Suprapubic skin (tissue), 4 donors: ENCODE measurements at regions not wholly inside any gene's neighbourhood (a gene's known extent, or its start where the extent isn't known, plus 50 kb on each side); places are given as distances from the start of the nearest gene placed in this dataset.

ENCODE experiments used
- DNase-seq, 2 donors: peaks; one replicate each; pipeline ENCODE4 v3.0.0-alpha.2; 2019; ENCODE audit warnings: low spot score in 2 of 2
- H3K27ac ChIP-seq: fragments of 200-600 bp; sonication (generic); one replicate; pipeline ENCODE4 v1.5.1; 2019
- H3K27me3 ChIP-seq: fragments of 200-600 bp; sonication (generic); one replicate; pipeline ENCODE4 v1.5.1; 2019
- H3K36me3 ChIP-seq: fragments of 200-600 bp; sonication (generic); one replicate; pipeline ENCODE4 v1.5.1; 2019
- H3K4me1 ChIP-seq: fragments of 200-600 bp; sonication (generic); one replicate; pipeline ENCODE4 v1.5.1; 2019
- H3K4me3 ChIP-seq: fragments of 200-600 bp; sonication (generic); one replicate; pipeline ENCODE4 v1.5.1; 2019; ENCODE audit warnings: mild to moderate bottlenecking
- H3K9me3 ChIP-seq: fragments of 200-600 bp; sonication (generic); one replicate; pipeline ENCODE4 v1.5.1; 2019
- CTCF ChIP-seq, 2 donors: fragments of 200-600 bp in 1 of 2; fragments of 450-650 bp in 1 of 2; sonication (generic) in 1 of 2; IDR thresholded peaks; one replicate each; pipeline ENCODE4 v1.5.1; 2016 to 2019; ENCODE audit warnings: antibody characterized with exemption in 2 of 2, mild to moderate bottlenecking in 1 of 2, moderate library complexity in 1 of 2
- EP300 ChIP-seq: sonication (generic); formaldehyde crosslinking; IDR thresholded peaks from one replicate; pipeline ENCODE4 v1.6.1; 2017; ENCODE audit warnings: antibody characterized with exemption
- POLR2A ChIP-seq, 2 donors: fragments of 450-650 bp; IDR thresholded peaks; one replicate each; pipeline ENCODE4 v1.6.1; 2017; ENCODE audit warnings: antibody characterized with exemption in 2 of 2, mild to moderate bottlenecking in 2 of 2, moderate library complexity in 2 of 2
- POLR2AphosphoS5 ChIP-seq, 3 donors: sonication (generic); formaldehyde crosslinking; IDR thresholded peaks; one replicate each; pipeline ENCODE4 v1.6.1; 2017; ENCODE audit warnings: antibody characterized with exemption in 3 of 3
- WGBS: methylation state at CpG from one replicate; pipeline ENCODE4 v1.1.5; 2018; 5-methylcytosine and 5-hydroxymethylcytosine counted together

GRCh38 chr15:61387675-61388074 lies 158.6 kb upstream of the RORA start:
- Histone ChIP-seq H3K4me3 (no peak overlapping the region), H3K4me1 (no peaks in the 10 kb centered on the region), H3K27me3 (no peaks in the 10 kb centered on the region), H3K36me3 (no peaks in the 10 kb centered on the region), H3K9me3 (no peaks in the 10 kb centered on the region), H3K27ac (no peak overlapping the region)
- no peak for DNase-seq
- no peak for TF ChIP-seq CTCF (IDR thresholded peaks at IDR 0.05)
- TF ChIP-seq EP300, result no peak
- TF ChIP-seq POLR2A (IDR thresholded peaks at IDR 0.05), result no peak
- no peak for TF ChIP-seq POLR2AphosphoS5 (IDR thresholded peaks at IDR 0.05)

GRCh38 chr15:61383421-61383820 lies 154.3 kb upstream of the RORA start:
- Histone ChIP-seq H3K36me3 (no peaks in the 10 kb centered on the region), H3K4me1 (no peaks in the 10 kb centered on the region), H3K27me3 (no peaks in the 10 kb centered on the region), H3K27ac (no peak overlapping the region), H3K9me3 (no peaks in the 10 kb centered on the region), H3K4me3 (no peak overlapping the region)
- WGBS, result 86% methylated on average over 2 of the region's 2 CpGs
- TF ChIP-seq POLR2AphosphoS5 (IDR thresholded peaks at IDR 0.05), result no peak
- no peak for TF ChIP-seq EP300
- no peak for TF ChIP-seq POLR2A (IDR thresholded peaks at IDR 0.05)
- TF ChIP-seq CTCF (IDR thresholded peaks at IDR 0.05), result no peak
- DNase-seq, result no peak

DNA sequence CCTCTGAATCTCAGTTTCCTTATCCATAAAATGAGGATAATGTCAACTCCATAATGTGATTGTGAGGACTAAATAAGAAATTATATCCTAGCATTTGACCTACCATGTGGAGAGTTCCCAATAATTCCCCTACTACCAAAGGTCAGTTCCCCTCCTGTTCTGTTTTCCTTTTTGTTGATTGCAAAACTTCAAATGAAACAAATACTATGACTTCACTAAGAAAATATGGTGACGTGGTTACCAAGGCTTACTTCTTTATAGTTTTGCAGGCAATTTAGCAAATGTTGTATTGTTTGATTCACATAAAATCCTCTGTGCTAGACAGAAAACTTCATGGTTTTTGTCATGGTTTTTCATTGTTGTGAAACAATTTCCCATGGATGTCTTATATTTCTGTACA lies 153.8 kb upstream of the RORA start:
- no peak for DNase-seq
- H3K4me1 ChIP-seq, result no peaks in the 10 kb centered on the region
- TF ChIP-seq POLR2A (IDR thresholded peaks at IDR 0.05), result no peak
- no peak for TF ChIP-seq CTCF (IDR thresholded peaks at IDR 0.05)
- no peak for TF ChIP-seq POLR2AphosphoS5 (IDR thresholded peaks at IDR 0.05)
- TF ChIP-seq EP300, result no peak
- no peak overlapping the region for H3K4me3 ChIP-seq
- no peaks in the 10 kb centered on the region for H3K27me3 ChIP-seq
- WGBS, result 73% methylated on average over 1 of the region's 1 CpG
- no peaks in the 10 kb centered on the region for H3K9me3 ChIP-seq
- no peak overlapping the region for H3K27ac ChIP-seq
- no peaks in the 10 kb centered on the region for H3K36me3 ChIP-seq

- Histone ChIP-seq H3K36me3 (no peaks in the 10 kb centered on the region), H3K27me3 (no peaks in the 10 kb centered on the region), H3K4me3 (no peak overlapping the region), H3K9me3 (no peaks in the 10 kb centered on the region), H3K4me1 (no peaks in the 10 kb centered on the region), H3K27ac (no peak overlapping the region)
- WGBS, result 80% methylated on average over 3 of the region's 3 CpGs
- no peak for TF ChIP-seq EP300
- no peak for TF ChIP-seq POLR2AphosphoS5 (IDR thresholded peaks at IDR 0.05)
- TF ChIP-seq POLR2A (IDR thresholded peaks at IDR 0.05), result no peak
- no peak for TF ChIP-seq CTCF (IDR thresholded peaks at IDR 0.05)
- DNase-seq, result no peak
These were observed 152.4 kb upstream of the RORA start for GRCh38 chr15:61381501-61381900.

DNA sequence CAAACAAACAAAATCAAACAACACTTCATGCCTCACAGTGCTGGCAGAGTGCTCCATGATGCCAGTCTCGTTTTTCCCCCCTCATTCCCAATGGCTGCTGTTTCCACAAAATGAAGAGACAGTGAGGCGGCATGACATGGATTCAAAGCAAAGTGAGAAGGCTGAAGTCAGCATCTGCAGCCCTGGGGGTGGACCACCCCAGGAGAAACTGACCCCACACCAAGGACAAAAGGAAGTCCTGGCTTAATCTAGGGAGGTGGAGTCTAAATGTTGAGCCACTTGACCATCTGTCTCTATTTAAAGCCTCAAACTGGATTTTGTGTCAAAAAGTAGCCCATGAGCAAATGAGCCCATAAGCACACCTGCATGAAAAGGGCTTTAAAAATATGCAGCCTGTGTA lies 151.2 kb upstream of the RORA start:
- no peak for TF ChIP-seq POLR2AphosphoS5 (IDR thresholded peaks at IDR 0.05)
- TF ChIP-seq POLR2A (IDR thresholded peaks at IDR 0.05), result no peak
- TF ChIP-seq CTCF (IDR thresholded peaks at IDR 0.05), result no peak
- no peak for TF ChIP-seq EP300

More for the DNA sequence above, 151.2 kb upstream of the RORA start:
- DNase-seq, result no peak
- H3K4me1 ChIP-seq, result no peaks in the 10 kb centered on the region
- H3K9me3 ChIP-seq, result no peaks in the 10 kb centered on the region
- no peaks in the 10 kb centered on the region for H3K36me3 ChIP-seq
- H3K4me3 ChIP-seq, result no peak overlapping the region
- H3K27me3 ChIP-seq, result no peaks in the 10 kb centered on the region
- no peak overlapping the region for H3K27ac ChIP-seq
- WGBS, result 79% methylated on average over 2 of the region's 2 CpGs
